ENCODE measurements at regions not wholly inside any gene's neighbourhood (a gene's known extent, or its start where the extent isn't known, plus 50 kb on each side); places are given as distances from the start of the nearest gene placed in this dataset.
A peak's percentile ranks its signal among the peaks of the same experiment; 100 is the strongest.
"Not testable (repeated sequence)": the region's sequence is repeated elsewhere in the genome, so short reads cannot be mapped to it uniquely, and the experiment has no call there.

- Mint-ChIP-seq H3K9me3 (peaks cover 1 to 2% of the 10 kb centered on the region in 2 donors), H3K27me3 (ENCODE audit: low read depth) (no peaks in the 10 kb centered on the region), H3K4me3 (no peak overlapping the region), H3K4me1 (ENCODE audit: low read depth) (no peaks in the 10 kb centered on the region), H3K27ac (no peak overlapping the region), H3K36me3 (ENCODE audit: insufficient read depth in 2 of 2) (no peaks in the 10 kb centered on the region)
- no peak for DNase-seq
- no peak for ATAC-seq (replicated peaks in 1 of 2)
Observed at GRCh38 chr5:14022971-14023370, 78.5 kb upstream of the DNAH5 start.

- not testable (repeated sequence) for DNase-seq; ATAC-seq (replicated peaks in 1 of 2); H3K27ac Mint-ChIP-seq; H3K9me3 Mint-ChIP-seq; H3K4me1 Mint-ChIP-seq (ENCODE audit: low read depth); H3K27me3 Mint-ChIP-seq (ENCODE audit: low read depth); H3K4me3 Mint-ChIP-seq; H3K36me3 Mint-ChIP-seq (ENCODE audit: insufficient read depth in 2 of 2)
Observed at GRCh38 chr5:14020944-14021343, 76.5 kb upstream of the DNAH5 start.

- ATAC-seq (replicated peaks in 1 of 2): no peak
- peaks cover 0 to 2% of the 10 kb centered on the region in 2 donors for H3K9me3 Mint-ChIP-seq
- no peaks in the 10 kb centered on the region for H3K4me1 Mint-ChIP-seq (ENCODE audit: low read depth)
Observed at GRCh38 chr5:14019768-14020290, 75.3 kb upstream of the DNAH5 start.

GRCh38 chr5:14017904-14018303, 73.4 kb upstream of the DNAH5 start:
- Mint-ChIP-seq H3K27ac (no peak overlapping the region), H3K4me3 (no peak overlapping the region), H3K36me3 (ENCODE audit: insufficient read depth in 2 of 2) (no peaks in the 10 kb centered on the region), H3K9me3 (peaks cover 0 to 2% of the 10 kb centered on the region in 2 donors), H3K27me3 (ENCODE audit: low read depth) (peaks cover 2% of the 10 kb centered on the region), H3K4me1 (ENCODE audit: low read depth) (no peaks in the 10 kb centered on the region)
- ATAC-seq (replicated peaks in 1 of 2) (no peak), DNase-seq (no peak)

More at GRCh38 chr5:14019768-14020290, 75.3 kb upstream of the DNAH5 start:
- H3K27me3 Mint-ChIP-seq (ENCODE audit: low read depth): no peaks in the 10 kb centered on the region
- no peaks in the 10 kb centered on the region for H3K36me3 Mint-ChIP-seq (ENCODE audit: insufficient read depth in 2 of 2)
- H3K27ac Mint-ChIP-seq: no peak overlapping the region
- DNase-seq: no peak
- H3K4me3 Mint-ChIP-seq: no peak overlapping the region

- H3K4me1 Mint-ChIP-seq (ENCODE audit: low read depth): peaks cover 5% of the 10 kb centered on the region
- peaks cover 0 to 2% of the 10 kb centered on the region in 2 donors for H3K9me3 Mint-ChIP-seq
- DNase-seq (no peak), ATAC-seq (replicated peaks in 1 of 2) (no peak)
- H3K27ac Mint-ChIP-seq: no peak overlapping the region
- no peak overlapping the region for H3K4me3 Mint-ChIP-seq
- H3K27me3 Mint-ChIP-seq (ENCODE audit: low read depth): peaks cover 14% of the 10 kb centered on the region
- H3K36me3 Mint-ChIP-seq (ENCODE audit: insufficient read depth in 2 of 2): peaks cover 0 to 2% of the 10 kb centered on the region in 2 donors
Observed at GRCh38 chr5:14016549-14016948, 72.1 kb upstream of the DNAH5 start.

GRCh38 chr5:14011089-14012020, 66.9 kb upstream of the DNAH5 start:
- Mint-ChIP-seq H3K9me3 (no peaks in the 10 kb centered on the region), H3K4me1 (ENCODE audit: low read depth) (peaks cover 11% of the 10 kb centered on the region), H3K27ac (no peak overlapping the region), H3K36me3 (ENCODE audit: insufficient read depth in 2 of 2) (peaks cover 0 to 2% of the 10 kb centered on the region in 2 donors), H3K27me3 (ENCODE audit: low read depth) (peaks cover 52% of the 10 kb centered on the region), H3K4me3 (peak overlapping the region; percentile 91 to 92)
- DNase-seq: peak; percentile 42 to 54
- peak; percentile 93 to 95 for ATAC-seq (replicated peaks in 1 of 2)

GRCh38 chr5:14009575-14009974, 65.1 kb upstream of the DNAH5 start:
- peaks cover 11% of the 10 kb centered on the region for H3K4me1 Mint-ChIP-seq (ENCODE audit: low read depth)
- peaks cover 0 to 2% of the 10 kb centered on the region in 2 donors for H3K36me3 Mint-ChIP-seq (ENCODE audit: insufficient read depth in 2 of 2)
- H3K27ac Mint-ChIP-seq: no peak overlapping the region
- H3K4me3 Mint-ChIP-seq: no peak overlapping the region
- H3K9me3 Mint-ChIP-seq: no peaks in the 10 kb centered on the region
- ATAC-seq (replicated peaks in 1 of 2) (no peak), DNase-seq (no peak)
- H3K27me3 Mint-ChIP-seq (ENCODE audit: low read depth): peaks cover 60% of the 10 kb centered on the region

- Mint-ChIP-seq H3K36me3 (ENCODE audit: insufficient read depth in 2 of 2) (peaks cover 0 to 2% of the 10 kb centered on the region in 2 donors), H3K27me3 (ENCODE audit: low read depth) (peaks cover 60% of the 10 kb centered on the region), H3K4me3 (no peak overlapping the region), H3K9me3 (no peaks in the 10 kb centered on the region), H3K4me1 (ENCODE audit: low read depth) (peaks cover 11% of the 10 kb centered on the region), H3K27ac (no peak overlapping the region)
- ATAC-seq (replicated peaks in 1 of 2): no peak
- DNase-seq: no peak
Observed at GRCh38 chr5:14008819-14009311, 64.4 kb upstream of the DNAH5 start.

GRCh38 chr5:14006823-14007520, 62.5 kb upstream of the DNAH5 start:
- ATAC-seq (replicated peaks in 1 of 2) (no peak), DNase-seq (no peak)
- Mint-ChIP-seq H3K4me3 (no peak overlapping the region), H3K27me3 (ENCODE audit: low read depth) (peaks cover 49% of the 10 kb centered on the region), H3K27ac (no peak overlapping the region), H3K9me3 (no peaks in the 10 kb centered on the region), H3K36me3 (ENCODE audit: insufficient read depth in 2 of 2) (peaks cover 0 to 2% of the 10 kb centered on the region in 2 donors), H3K4me1 (ENCODE audit: low read depth) (peaks cover 9% of the 10 kb centered on the region)

- H3K4me3 Mint-ChIP-seq: no peak overlapping the region
- ATAC-seq (replicated peaks in 1 of 2): no peak
- no peaks in the 10 kb centered on the region for H3K9me3 Mint-ChIP-seq
- peaks cover 33% of the 10 kb centered on the region for H3K27me3 Mint-ChIP-seq (ENCODE audit: low read depth)
- H3K27ac Mint-ChIP-seq: no peak overlapping the region
- H3K4me1 Mint-ChIP-seq (ENCODE audit: low read depth): no peaks in the 10 kb centered on the region
- no peaks in the 10 kb centered on the region for H3K36me3 Mint-ChIP-seq (ENCODE audit: insufficient read depth in 2 of 2)
- no peak for DNase-seq
Observed at GRCh38 chr5:14004598-14005394, 60.3 kb upstream of the DNAH5 start.

- no peaks in the 10 kb centered on the region for H3K9me3 Mint-ChIP-seq
- ATAC-seq (replicated peaks in 1 of 2) (no peak), DNase-seq (no peak)
- H3K36me3 Mint-ChIP-seq (ENCODE audit: insufficient read depth in 2 of 2): no peaks in the 10 kb centered on the region
- no peak overlapping the region for H3K4me3 Mint-ChIP-seq
- no peak overlapping the region for H3K27ac Mint-ChIP-seq
- H3K27me3 Mint-ChIP-seq (ENCODE audit: low read depth): peaks cover 28% of the 10 kb centered on the region
- no peaks in the 10 kb centered on the region for H3K4me1 Mint-ChIP-seq (ENCODE audit: low read depth)
Observed at GRCh38 chr5:14003936-14004335, 59.4 kb upstream of the DNAH5 start.

GRCh38 chr5:14003513-14003912, 59.0 kb upstream of the DNAH5 start:
- Mint-ChIP-seq H3K27ac (no peak overlapping the region), H3K4me1 (ENCODE audit: low read depth) (no peaks in the 10 kb centered on the region), H3K36me3 (ENCODE audit: insufficient read depth in 2 of 2) (no peaks in the 10 kb centered on the region), H3K9me3 (no peaks in the 10 kb centered on the region), H3K27me3 (ENCODE audit: low read depth) (peaks cover 25% of the 10 kb centered on the region), H3K4me3 (no peak overlapping the region)
- DNase-seq (no peak), ATAC-seq (replicated peaks in 1 of 2) (no peak)
